Tibial nerve (tissue), 4 donors: ENCODE measurements at regions not wholly inside any gene's neighbourhood (a gene's known extent, or its start where the extent isn't known, plus 50 kb on each side); places are given as distances from the start of the nearest gene placed in this dataset.
"Not testable (repeated sequence)": the region's sequence is repeated elsewhere in the genome, so short reads cannot be mapped to it uniquely, and the experiment has no call there.

Experiments
- DNase-seq, 2 donors: peaks; one replicate each; pipeline ENCODE4 v3.0.0-alpha.2; 2019; ENCODE audit warnings: low spot score in 2 of 2
- H3K27ac ChIP-seq, 4 donors: fragments of 200-600 bp; sonication (generic) in 3 of 4; one replicate each; pipeline ENCODE4 v1.5.1; 2017 to 2019; ENCODE audit warnings: mild to moderate bottlenecking in 1 of 4
- H3K27me3 ChIP-seq, 2 donors: fragments of 200-600 bp; sonication (generic) in 1 of 2; one replicate each; pipeline versions ENCODE4 v1.5.1 to v1.6.0; 2017 to 2019
- H3K36me3 ChIP-seq, 3 donors: fragments of 200-600 bp; sonication (generic); one replicate each; pipeline ENCODE4 v1.5.1; 2018 to 2019
- H3K4me1 ChIP-seq, 4 donors: fragments of 200-600 bp; sonication (generic) in 3 of 4; one replicate each; pipeline ENCODE4 v1.5.1; 2017 to 2019
- H3K4me3 ChIP-seq, 4 donors: fragments of 200-600 bp; sonication (generic) in 3 of 4; one replicate each; pipeline ENCODE4 v1.5.1; 2017 to 2019; ENCODE audit warnings: mild to moderate bottlenecking in 1 of 4, moderate library complexity in 1 of 4
- H3K9me3 ChIP-seq, 4 donors: fragments of 200-600 bp; sonication (generic) in 3 of 4; one replicate each; pipeline ENCODE4 v1.5.1; 2017 to 2019
- EP300 ChIP-seq, 2 donors: sonication (generic); formaldehyde crosslinking; IDR thresholded peaks; one replicate each; pipeline ENCODE4 v1.6.1; 2017; ENCODE audit warnings: antibody characterized with exemption in 2 of 2, mild to moderate bottlenecking in 1 of 2
- POLR2A ChIP-seq, 2 donors: fragments of 450-650 bp; IDR thresholded peaks; one replicate each; pipeline ENCODE4 v1.6.1; 2017; ENCODE audit warnings: antibody characterized with exemption in 2 of 2, mild to moderate bottlenecking in 2 of 2, moderate library complexity in 2 of 2
- WGBS, 2 donors: methylation state at CpG; one replicate each; pipeline ENCODE4 v1.1.5; 2018; 5-methylcytosine and 5-hydroxymethylcytosine counted together
- TF ChIP-seq, protein P1 (sequence below), 5 experiments: fragments of 200-600 bp in 3 of 5; fragments of 450-650 bp in 2 of 5; sonication (generic) in 3 of 5; IDR thresholded peaks; one replicate each; pipeline ENCODE4 v1.5.1; 2016 to 2019; ENCODE audit warnings: antibody characterized with exemption in 5 of 5, mild to moderate bottlenecking in 3 of 5, moderate library complexity in 2 of 5

- TF ChIP-seq POLR2A (IDR thresholded peaks at IDR 0.05) (no peak), EP300 (IDR thresholded peaks at IDR 0.05) (no peak)
- TF ChIP-seq, protein P1, sequence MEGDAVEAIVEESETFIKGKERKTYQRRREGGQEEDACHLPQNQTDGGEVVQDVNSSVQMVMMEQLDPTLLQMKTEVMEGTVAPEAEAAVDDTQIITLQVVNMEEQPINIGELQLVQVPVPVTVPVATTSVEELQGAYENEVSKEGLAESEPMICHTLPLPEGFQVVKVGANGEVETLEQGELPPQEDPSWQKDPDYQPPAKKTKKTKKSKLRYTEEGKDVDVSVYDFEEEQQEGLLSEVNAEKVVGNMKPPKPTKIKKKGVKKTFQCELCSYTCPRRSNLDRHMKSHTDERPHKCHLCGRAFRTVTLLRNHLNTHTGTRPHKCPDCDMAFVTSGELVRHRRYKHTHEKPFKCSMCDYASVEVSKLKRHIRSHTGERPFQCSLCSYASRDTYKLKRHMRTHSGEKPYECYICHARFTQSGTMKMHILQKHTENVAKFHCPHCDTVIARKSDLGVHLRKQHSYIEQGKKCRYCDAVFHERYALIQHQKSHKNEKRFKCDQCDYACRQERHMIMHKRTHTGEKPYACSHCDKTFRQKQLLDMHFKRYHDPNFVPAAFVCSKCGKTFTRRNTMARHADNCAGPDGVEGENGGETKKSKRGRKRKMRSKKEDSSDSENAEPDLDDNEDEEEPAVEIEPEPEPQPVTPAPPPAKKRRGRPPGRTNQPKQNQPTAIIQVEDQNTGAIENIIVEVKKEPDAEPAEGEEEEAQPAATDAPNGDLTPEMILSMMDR (IDR thresholded peaks at IDR 0.05): no peak
- Histone ChIP-seq H3K27ac (no peak overlapping the region), H3K9me3 (no peaks in the 10 kb centered on the region), H3K4me3 (no peak overlapping the region), H3K4me1 (no peaks in the 10 kb centered on the region), H3K27me3 (no peaks in the 10 kb centered on the region), H3K36me3 (no peaks in the 10 kb centered on the region)
- DNase-seq: no peak
These were observed 173.6 kb upstream of the MED14 start for GRCh38 chrX:40908857-40909475.

- H3K36me3 ChIP-seq: no peaks in the 10 kb centered on the region
- TF ChIP-seq EP300 (IDR thresholded peaks at IDR 0.05) (no peak), POLR2A (IDR thresholded peaks at IDR 0.05) (no peak)
- TF ChIP-seq, protein P1 (IDR thresholded peaks at IDR 0.05): no peak
- no peak overlapping the region for H3K27ac ChIP-seq
- no peak overlapping the region for H3K4me3 ChIP-seq
- H3K27me3 ChIP-seq: no peaks in the 10 kb centered on the region
- no peak for DNase-seq
- no peaks in the 10 kb centered on the region for H3K4me1 ChIP-seq
- H3K9me3 ChIP-seq: no peaks in the 10 kb centered on the region
- WGBS, 2 donors: 60 to 64% methylated on average over 4 of the region's 4 CpGs
These were observed 173.1 kb upstream of the USP9X start for GRCh38 chrX:40912166-40912565.

- H3K9me3 ChIP-seq: no peaks in the 10 kb centered on the region
- WGBS, 2 donors: 68 to 69% methylated on average over 4 of the region's 4 CpGs
- no peak overlapping the region for H3K27ac ChIP-seq
- H3K4me3 ChIP-seq: no peak overlapping the region
- H3K4me1 ChIP-seq: no peaks in the 10 kb centered on the region
- H3K27me3 ChIP-seq: no peaks in the 10 kb centered on the region
- no peak for DNase-seq
- no peaks in the 10 kb centered on the region for H3K36me3 ChIP-seq
- TF ChIP-seq, protein P1 (IDR thresholded peaks at IDR 0.05): no peak
- TF ChIP-seq EP300 (IDR thresholded peaks at IDR 0.05): no peak
- TF ChIP-seq POLR2A (IDR thresholded peaks at IDR 0.05): no peak
These were observed 172.7 kb upstream of the USP9X start for GRCh38 chrX:40912576-40912975.

GRCh38 chrX:40920351-40920750 is 164.9 kb upstream of the USP9X start:
- H3K4me1 ChIP-seq: no peaks in the 10 kb centered on the region
- H3K27ac ChIP-seq: no peak overlapping the region
- DNase-seq: no peak
- H3K27me3 ChIP-seq: no peaks in the 10 kb centered on the region
- no peaks in the 10 kb centered on the region for H3K36me3 ChIP-seq
- no peak overlapping the region for H3K4me3 ChIP-seq
- 93 to 98% methylated on average over 4 of the region's 4 CpGs for whole genome bisulfite sequencing, 2 donors
- TF ChIP-seq, protein P1 (IDR thresholded peaks at IDR 0.05): no peak
- TF ChIP-seq EP300 (IDR thresholded peaks at IDR 0.05): no peak
- no peak for TF ChIP-seq POLR2A (IDR thresholded peaks at IDR 0.05)
- H3K9me3 ChIP-seq: no peaks in the 10 kb centered on the region

GRCh38 chrX:40922307-40922706 is 162.9 kb upstream of the USP9X start:
- no peak for DNase-seq
- 32 to 53% methylated on average over 7 of the region's 7 CpGs for WGBS, 2 donors
- Histone ChIP-seq H3K36me3 (no peaks in the 10 kb centered on the region), H3K27ac (no peak overlapping the region), H3K27me3 (no peaks in the 10 kb centered on the region), H3K4me3 (no peak overlapping the region), H3K9me3 (no peaks in the 10 kb centered on the region), H3K4me1 (no peaks in the 10 kb centered on the region)
- TF ChIP-seq POLR2A (IDR thresholded peaks at IDR 0.05) (no peak), EP300 (IDR thresholded peaks at IDR 0.05) (no peak)
- TF ChIP-seq, protein P1 (IDR thresholded peaks at IDR 0.05): no peak

DNA sequence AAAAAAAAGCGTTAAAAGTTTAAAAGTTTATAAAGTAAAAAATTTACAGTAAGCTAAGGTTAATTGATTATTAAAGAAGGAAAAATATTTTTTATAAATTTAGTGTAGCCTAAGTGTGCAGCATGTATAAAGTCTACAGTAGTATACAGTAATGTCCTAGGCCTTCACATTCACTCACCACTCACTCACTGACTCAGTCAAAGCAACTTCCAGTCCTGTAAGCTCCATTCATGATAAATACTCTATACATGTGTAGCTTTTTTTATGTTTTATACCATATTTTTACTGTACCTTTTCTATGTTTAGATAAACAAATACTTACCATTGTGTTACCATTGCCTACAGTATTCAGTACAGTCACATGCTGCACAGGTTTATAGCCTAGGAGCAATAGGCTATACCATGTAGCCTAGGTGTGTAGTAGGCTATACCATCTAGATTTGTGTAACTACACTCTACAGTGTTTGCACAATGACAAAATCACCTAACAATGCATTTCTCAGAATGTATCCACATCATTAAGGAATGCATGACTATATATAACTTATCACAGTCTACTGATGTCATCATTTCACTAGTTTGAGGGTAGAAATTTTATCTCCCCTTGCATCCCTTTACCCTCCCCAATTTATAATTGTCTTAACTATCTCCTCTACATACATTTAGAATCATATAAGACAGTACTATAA is 158.4 kb upstream of the USP9X start:
- DNase-seq: not testable (repeated sequence)
- WGBS, 2 donors: 96% methylated on average over 1 of the region's 1 CpG

More for the DNA sequence above, 158.4 kb upstream of the USP9X start:
- H3K4me1 ChIP-seq, H3K4me3 ChIP-seq, H3K36me3 ChIP-seq, H3K27me3 ChIP-seq, H3K9me3 ChIP-seq, H3K27ac ChIP-seq: not testable (repeated sequence)
